ENCODE measurements at regions not wholly inside any gene's neighbourhood (a gene's known extent, or its start where the extent isn't known, plus 50 kb on each side); places are given as distances from the start of the nearest gene placed in this dataset.
"Not testable (repeated sequence)": the region's sequence is repeated elsewhere in the genome, so short reads cannot be mapped to it uniquely, and the experiment has no call there.

DNA sequence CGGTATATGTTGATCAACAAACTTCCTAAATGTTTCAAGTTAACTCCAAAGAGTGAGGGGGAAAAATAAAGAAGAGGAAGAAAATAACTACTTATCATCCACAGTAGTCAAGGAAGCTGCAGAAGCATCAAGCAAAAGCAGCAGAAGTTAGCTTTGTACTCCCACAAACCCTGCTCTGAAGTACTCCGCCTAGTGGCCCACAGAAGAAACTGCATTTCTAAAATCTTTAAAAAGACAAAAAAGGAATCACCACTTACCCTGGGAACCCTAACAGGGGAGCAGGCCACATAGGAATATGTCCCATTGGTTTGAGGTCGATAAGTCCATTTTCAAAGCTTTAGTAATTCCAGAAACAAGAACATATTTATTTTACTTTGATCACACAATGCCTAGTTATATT, 2948.3 kb upstream of the OR11H1 start (continued):
- peak in 1 of 3 experiments; percentile 35; a peak in 3 of 6 replicates for TF ChIP-seq CTCF (IDR thresholded peaks at IDR 0.05 in 2 of 3, conservative IDR thresholded peaks at IDR 0.05 in 1 of 3; ENCODE audit: insufficient read depth in 2 of 3, low read depth in 1 of 3, low read length in 3 of 3)

DNA sequence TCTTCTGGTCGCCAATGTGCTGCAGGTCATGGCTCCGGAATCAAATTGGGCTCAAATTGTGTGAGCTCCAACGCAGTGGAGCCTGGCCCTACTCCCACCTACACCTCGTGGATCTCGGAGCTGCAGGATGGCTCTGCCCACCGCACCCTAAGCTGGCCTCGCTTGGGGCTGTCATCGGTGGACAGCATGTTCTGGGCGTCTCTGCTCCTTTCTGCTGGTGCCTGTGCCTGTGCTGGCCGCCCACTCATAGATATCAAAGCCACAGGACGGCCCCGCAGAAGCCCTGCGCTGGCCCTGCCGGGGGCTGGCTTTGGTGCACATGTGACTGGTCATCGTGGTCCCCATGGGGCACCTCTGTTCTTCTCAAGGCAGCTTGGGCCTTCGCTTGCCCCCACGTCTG, 2943.5 kb upstream of the OR11H1 start:
- in situ Hi-C loops (cut with MboI) = not testable (repeated sequence)

GRCh38 chr22:12584874-12585273, 2943.1 kb upstream of the OR11H1 start:
- H2AFZ ChIP-seq (ENCODE audit: low read depth, low read length); intact Hi-C loops (cut with micrococcal nuclease); H3K4me1 ChIP-seq (replicated peaks in 1 of 2; ENCODE audit: control insufficient read depth in 2 of 2, insufficient read depth in 2 of 2, low read length in 2 of 2); BruUV-seq (replicated peaks); FAIRE-seq; H3K9me3 ChIP-seq (replicated peaks; ENCODE audit: control insufficient read depth, insufficient read depth, low read depth, low read length); POLR2A ChIA-PET; CTCF ChIA-PET (ENCODE audit: low intra/inter-chr PET ratio); ATAC-seq; H3K4me3 ChIP-seq; DNase-seq (ENCODE audit: extremely low read depth in 1 of 4, low spot score in 3 of 4); H3K9ac ChIP-seq (ENCODE audit: insufficient read depth in 1 of 2, low read depth in 2 of 2, low read length in 2 of 2); H3K9me1 ChIP-seq (ENCODE audit: control insufficient read depth, insufficient read depth, low read length); H3K79me2 ChIP-seq (ENCODE audit: control insufficient read depth, insufficient read depth, low read length); H3K4me2 ChIP-seq (ENCODE audit: insufficient read depth, low read length); in situ Hi-C loops (cut with MboI); H3K27ac ChIP-seq (ENCODE audit: extremely low read depth, low read depth, low read length); H3K27me3 ChIP-seq (ENCODE audit: control insufficient read depth in 2 of 2, insufficient read depth in 2 of 2, low read length in 2 of 2); H3K36me3 ChIP-seq (ENCODE audit: control insufficient read depth, insufficient read depth, low read length); H4K20me1 ChIP-seq (replicated peaks; ENCODE audit: control insufficient read depth, insufficient read depth, low read length): not testable (repeated sequence)
- WGBS (ENCODE audit: insufficient coverage, low coverage, missing lambda C conversion rate) = 0% methylated on average over 4 of the region's 5 CpGs

More for the DNA sequence above, 2943.5 kb upstream of the OR11H1 start:
- CTCF ChIA-PET (ENCODE audit: low intra/inter-chr PET ratio); H3K4me1 ChIP-seq (replicated peaks in 1 of 2; ENCODE audit: control insufficient read depth in 2 of 2, insufficient read depth in 2 of 2, low read length in 2 of 2); DNase-seq (ENCODE audit: extremely low read depth in 1 of 4, low spot score in 3 of 4); ATAC-seq; H3K9ac ChIP-seq (ENCODE audit: insufficient read depth in 1 of 2, low read depth in 2 of 2, low read length in 2 of 2); POLR2A ChIA-PET; H4K20me1 ChIP-seq (replicated peaks; ENCODE audit: control insufficient read depth, insufficient read depth, low read length); BruUV-seq (replicated peaks); intact Hi-C loops (cut with micrococcal nuclease); H3K9me1 ChIP-seq (ENCODE audit: control insufficient read depth, insufficient read depth, low read length); H2AFZ ChIP-seq (ENCODE audit: low read depth, low read length); H3K27me3 ChIP-seq (ENCODE audit: control insufficient read depth in 2 of 2, insufficient read depth in 2 of 2, low read length in 2 of 2); H3K36me3 ChIP-seq (ENCODE audit: control insufficient read depth, insufficient read depth, low read length); H3K4me3 ChIP-seq; H3K9me3 ChIP-seq (replicated peaks; ENCODE audit: control insufficient read depth, insufficient read depth, low read depth, low read length); H3K4me2 ChIP-seq (ENCODE audit: insufficient read depth, low read length); H3K27ac ChIP-seq (ENCODE audit: extremely low read depth, low read depth, low read length); FAIRE-seq; H3K79me2 ChIP-seq (ENCODE audit: control insufficient read depth, insufficient read depth, low read length): not testable (repeated sequence)
- 6% methylated on average over 14 of the region's 17 CpGs for WGBS (ENCODE audit: insufficient coverage, low coverage, missing lambda C conversion rate)

DNA sequence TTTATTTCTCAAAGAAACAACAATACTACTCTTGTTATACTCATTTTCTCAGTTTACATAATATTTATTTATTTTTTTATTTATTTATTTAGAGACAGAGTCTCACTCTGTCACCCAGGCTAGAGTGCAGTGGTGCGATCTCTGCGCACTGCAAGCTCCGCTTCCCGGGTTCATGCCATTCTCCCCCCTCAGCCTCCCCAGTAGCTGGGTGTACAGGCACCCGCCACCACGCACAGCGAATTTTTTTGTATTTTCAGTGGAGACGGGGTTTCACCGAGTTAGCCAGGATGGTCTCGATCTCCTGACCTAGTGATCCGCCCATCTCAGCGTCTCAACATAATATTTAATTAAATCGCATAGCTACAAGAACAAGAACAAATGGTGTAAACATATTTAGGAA, 2932.3 kb upstream of the OR11H1 start:
- H2AFZ ChIP-seq (ENCODE audit: low read depth, low read length); H3K4me2 ChIP-seq (ENCODE audit: insufficient read depth, low read length); H3K79me2 ChIP-seq (ENCODE audit: control insufficient read depth, insufficient read depth, low read length); POLR2A ChIA-PET; H4K20me1 ChIP-seq (replicated peaks; ENCODE audit: control insufficient read depth, insufficient read depth, low read length); H3K27me3 ChIP-seq (ENCODE audit: control insufficient read depth in 2 of 2, insufficient read depth in 2 of 2, low read length in 2 of 2); H3K9ac ChIP-seq (ENCODE audit: insufficient read depth in 1 of 2, low read depth in 2 of 2, low read length in 2 of 2); ATAC-seq; H3K27ac ChIP-seq (ENCODE audit: extremely low read depth, low read depth, low read length); H3K9me1 ChIP-seq (ENCODE audit: control insufficient read depth, insufficient read depth, low read length); BruUV-seq (replicated peaks); DNase-seq (ENCODE audit: extremely low read depth in 1 of 4, low spot score in 3 of 4); FAIRE-seq; H3K36me3 ChIP-seq (ENCODE audit: control insufficient read depth, insufficient read depth, low read length); CTCF ChIA-PET (ENCODE audit: low intra/inter-chr PET ratio); in situ Hi-C loops (cut with MboI); intact Hi-C loops (cut with micrococcal nuclease); H3K4me3 ChIP-seq; H3K9me3 ChIP-seq (replicated peaks; ENCODE audit: control insufficient read depth, insufficient read depth, low read depth, low read length); H3K4me1 ChIP-seq (replicated peaks in 1 of 2; ENCODE audit: control insufficient read depth in 2 of 2, insufficient read depth in 2 of 2, low read length in 2 of 2): not testable (repeated sequence)
- 20% methylated on average over 13 of the region's 13 CpGs for WGBS (ENCODE audit: insufficient coverage, low coverage, missing lambda C conversion rate)
